CD14-positive monocyte (primary cell): ENCODE measurements at regions not wholly inside any gene's neighbourhood (a gene's known extent, or its start where the extent isn't known, plus 50 kb on each side); places are given as distances from the start of the nearest gene placed in this dataset.

Experiments
- DNase-seq, 3 donors: peaks; one replicate each; pipeline ENCODE4 v3.0.0-alpha.2; 2011 to 2022
- H2AFZ ChIP-seq: 2 replicates; pipeline ENCODE4 v1.6.0; 2012; ENCODE audit warnings: mild to moderate bottlenecking, low read depth, low read length, inconsistent platforms; ENCODE audit not compliant: insufficient read depth, poor library complexity, severe bottlenecking
- H3K27ac ChIP-seq, 2 donors: 1 replicate in 1 of 2; 2 replicates in 1 of 2; pipeline ENCODE4 v1.5.1; 2012 to 2013; ENCODE audit warnings: low read length in 2 of 2, control low read depth in 1 of 2, inconsistent platforms in 1 of 2, low read depth in 1 of 2, mild to moderate bottlenecking in 1 of 2
- H3K27me3 ChIP-seq, 2 donors: one replicate each; pipeline versions ENCODE4 v1.6.0 to v1.6.1; 2011 to 2013; ENCODE audit warnings: low read length in 2 of 2; ENCODE audit not compliant: control insufficient read depth in 2 of 2, insufficient read depth in 2 of 2
- H3K36me3 ChIP-seq, 2 donors: replicated peaks in 1 of 2; 1 replicate in 1 of 2; 2 replicates in 1 of 2; pipeline versions ENCODE4 v1.5.1 to v1.6.1; 2012 to 2013; ENCODE audit warnings: low read length in 2 of 2, control low read depth in 1 of 2, inconsistent platforms in 1 of 2, mild to moderate bottlenecking in 1 of 2; ENCODE audit not compliant: insufficient read depth in 2 of 2, control insufficient read depth in 1 of 2
- H3K4me1 ChIP-seq, 2 donors: 1 replicate in 1 of 2; 2 replicates in 1 of 2; pipeline versions ENCODE4 v1.5.1 to v1.6.1; 2012 to 2013; ENCODE audit warnings: low read length in 2 of 2, control low read depth in 1 of 2, inconsistent platforms in 1 of 2, mild to moderate bottlenecking in 1 of 2, moderate library complexity in 1 of 2; ENCODE audit not compliant: insufficient read depth in 2 of 2, control insufficient read depth in 1 of 2
- H3K4me2 ChIP-seq: replicated peaks from 2 replicates; pipeline ENCODE3; 2012; ENCODE audit warnings: low read length, moderate library complexity, mild to moderate bottlenecking; ENCODE audit not compliant: poor library complexity, severe bottlenecking; ENCODE audit errors: extremely low read depth
- H3K4me3 ChIP-seq, 3 experiments: fragments of 200-600 bp in 1 of 3; sonication (generic) in 1 of 3; replicated peaks in 1 of 3; 1 replicate in 2 of 3; 2 replicates in 1 of 3; pipeline ENCODE4 v1.5.1; 2011 to 2013; ENCODE audit warnings: low read length in 3 of 3, mild to moderate bottlenecking in 3 of 3, control low read depth in 2 of 3, low read depth in 2 of 3, inconsistent platforms in 1 of 3, moderate library complexity in 1 of 3
- H3K79me2 ChIP-seq: 2 replicates; pipeline ENCODE4 v1.6.0; 2012; ENCODE audit warnings: mild to moderate bottlenecking, control low read depth, inconsistent platforms, low read length, moderate library complexity; ENCODE audit not compliant: insufficient read depth
- H3K9ac ChIP-seq: 2 replicates; pipeline ENCODE4 v1.6.0; 2017; ENCODE audit warnings: low read length, mild to moderate bottlenecking; ENCODE audit not compliant: insufficient read depth, poor library complexity, severe bottlenecking
- H3K9me3 ChIP-seq, 2 donors: replicated peaks in 1 of 2; 1 replicate in 1 of 2; 2 replicates in 1 of 2; pipeline versions ENCODE4 v1.5.1 to v1.6.1; 2012 to 2013; ENCODE audit warnings: low read length in 2 of 2, control low read depth in 1 of 2; ENCODE audit not compliant: control insufficient read depth in 1 of 2, insufficient read depth in 1 of 2
- H4K20me1 ChIP-seq: 2 replicates; pipeline ENCODE4 v1.6.0; 2012; ENCODE audit warnings: mild to moderate bottlenecking, low read length, control low read depth, moderate library complexity; ENCODE audit not compliant: insufficient read depth
- H3K27ac Mint-ChIP-seq, 7 donors: one replicate each; pipeline ENCODE4 v1.8.0; 2020; ENCODE audit warnings: mild to moderate bottlenecking in 7 of 7, mixed read lengths in 7 of 7, moderate library complexity in 6 of 7, inconsistent platforms in 2 of 7
- H3K27me3 Mint-ChIP-seq, 3 donors: one replicate each; pipeline ENCODE4 v1.8.0; 2021 to 2022; ENCODE audit warnings: low read depth in 3 of 3, mild to moderate bottlenecking in 3 of 3, mixed read lengths in 3 of 3, moderate library complexity in 3 of 3, inconsistent platforms in 1 of 3
- H3K36me3 Mint-ChIP-seq, 2 donors: one replicate each; pipeline ENCODE4 v1.8.0; 2020; ENCODE audit warnings: mixed read lengths in 2 of 2, inconsistent platforms in 1 of 2, mild to moderate bottlenecking in 1 of 2
- H3K4me1 Mint-ChIP-seq: one replicate; pipeline ENCODE4 v1.8.0; 2020; ENCODE audit warnings: mild to moderate bottlenecking, mixed read lengths
- H3K4me3 Mint-ChIP-seq, 2 donors: one replicate each; pipeline ENCODE4 v1.8.0; 2020; ENCODE audit warnings: mild to moderate bottlenecking in 2 of 2, mixed read lengths in 2 of 2, moderate library complexity in 1 of 2
- H3K9me3 Mint-ChIP-seq, 7 donors: one replicate each; pipeline ENCODE4 v1.8.0; 2020 to 2022; ENCODE audit warnings: mixed read lengths in 7 of 7, mild to moderate bottlenecking in 6 of 7, moderate library complexity in 6 of 7, inconsistent platforms in 2 of 7
- WGBS: methylation state at CpG from one replicate; pipeline ENCODE4 v1.1.5; 2013; ENCODE audit warnings: missing lambda C conversion rate; ENCODE audit not compliant: insufficient coverage; 5-methylcytosine and 5-hydroxymethylcytosine counted together
- intact Hi-C, 2 donors: fragments of 100-400 bp; cut with micrococcal nuclease; formaldehyde crosslinking; loops; one replicate each; pipeline versions ENCODE4 v1.15.0 to v1.15.1; 2023
- TF ChIP-seq, protein P1 (sequence below): fragments of 200-600 bp; IDR thresholded peaks from one replicate; pipeline ENCODE4 v1.8.0; 2022; ENCODE audit warnings: antibody characterized with exemption, mild to moderate bottlenecking

DNA sequence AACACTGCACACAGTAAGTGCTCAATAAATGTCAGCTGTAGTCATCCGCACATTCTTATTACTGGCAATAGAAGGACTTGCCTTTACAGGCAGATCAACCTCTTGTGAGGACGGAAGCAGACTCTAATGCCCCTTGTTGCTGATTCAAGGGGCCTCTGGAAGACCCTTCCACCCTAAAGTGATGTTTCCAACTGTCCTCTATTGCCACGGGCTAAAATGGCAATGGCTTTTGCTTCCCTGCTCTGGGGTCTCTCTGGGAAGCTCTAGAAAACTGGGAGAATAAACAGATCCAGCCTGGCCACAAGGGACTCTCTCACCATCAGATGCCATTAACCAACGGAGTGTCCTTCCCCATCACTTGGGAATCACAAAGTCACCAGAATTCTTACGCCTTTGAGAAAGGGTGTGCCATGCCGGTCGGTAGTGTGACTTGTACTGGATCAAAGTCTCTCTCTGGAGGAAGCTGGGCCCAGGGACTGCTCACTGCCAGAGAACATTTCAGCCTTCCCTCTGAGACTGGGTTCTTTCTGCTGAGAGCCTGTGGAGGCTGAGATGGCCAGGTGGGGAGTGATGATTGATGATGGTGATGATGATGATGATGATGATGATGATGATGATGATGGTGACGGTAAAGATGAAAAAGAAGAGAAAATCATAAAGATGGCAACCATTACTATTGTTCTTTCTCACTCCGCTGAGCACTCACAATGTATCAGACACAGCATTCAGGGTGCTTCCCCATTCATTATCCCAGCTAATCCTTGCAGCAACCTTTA is 146.8 kb downstream of the CYLD start:
- no peak for DNase-seq
- no peak overlapping the region for H2AFZ ChIP-seq
- H3K27me3 Mint-ChIP-seq, result peaks cover 8 to 17% (median 14%) of the 10 kb centered on the region in 3 donors
- no peak overlapping the region for H3K27ac Mint-ChIP-seq
- peaks cover 16% of the 10 kb centered on the region for H3K4me1 Mint-ChIP-seq
- no peaks in the 10 kb centered on the region for H4K20me1 ChIP-seq
- no peaks in the 10 kb centered on the region for H3K36me3 Mint-ChIP-seq
- H3K4me3 ChIP-seq, result no peak overlapping the region
- no peaks in the 10 kb centered on the region for H3K79me2 ChIP-seq
- TF ChIP-seq, protein P1, sequence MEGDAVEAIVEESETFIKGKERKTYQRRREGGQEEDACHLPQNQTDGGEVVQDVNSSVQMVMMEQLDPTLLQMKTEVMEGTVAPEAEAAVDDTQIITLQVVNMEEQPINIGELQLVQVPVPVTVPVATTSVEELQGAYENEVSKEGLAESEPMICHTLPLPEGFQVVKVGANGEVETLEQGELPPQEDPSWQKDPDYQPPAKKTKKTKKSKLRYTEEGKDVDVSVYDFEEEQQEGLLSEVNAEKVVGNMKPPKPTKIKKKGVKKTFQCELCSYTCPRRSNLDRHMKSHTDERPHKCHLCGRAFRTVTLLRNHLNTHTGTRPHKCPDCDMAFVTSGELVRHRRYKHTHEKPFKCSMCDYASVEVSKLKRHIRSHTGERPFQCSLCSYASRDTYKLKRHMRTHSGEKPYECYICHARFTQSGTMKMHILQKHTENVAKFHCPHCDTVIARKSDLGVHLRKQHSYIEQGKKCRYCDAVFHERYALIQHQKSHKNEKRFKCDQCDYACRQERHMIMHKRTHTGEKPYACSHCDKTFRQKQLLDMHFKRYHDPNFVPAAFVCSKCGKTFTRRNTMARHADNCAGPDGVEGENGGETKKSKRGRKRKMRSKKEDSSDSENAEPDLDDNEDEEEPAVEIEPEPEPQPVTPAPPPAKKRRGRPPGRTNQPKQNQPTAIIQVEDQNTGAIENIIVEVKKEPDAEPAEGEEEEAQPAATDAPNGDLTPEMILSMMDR, result no peak
- H3K9me3 ChIP-seq, result peaks cover 0 to under 1% of the 10 kb centered on the region in 2 donors
- no peak overlapping the region for H3K27ac ChIP-seq
- peaks cover 0 to 4% (median 0%) of the 10 kb centered on the region in 7 donors for H3K9me3 Mint-ChIP-seq
- H3K27me3 ChIP-seq, result no peaks in the 10 kb centered on the region
- intact Hi-C loops, result no loop called here
- no peak overlapping the region for H3K9ac ChIP-seq
- WGBS, result 95% methylated on average over 7 of the region's 9 CpGs
- no peak overlapping the region for H3K4me3 Mint-ChIP-seq
- no peak overlapping the region for H3K4me2 ChIP-seq
- H3K4me1 ChIP-seq, result peaks cover 5 to 6% of the 10 kb centered on the region in 2 donors
- no peaks in the 10 kb centered on the region for H3K36me3 ChIP-seq

DNA sequence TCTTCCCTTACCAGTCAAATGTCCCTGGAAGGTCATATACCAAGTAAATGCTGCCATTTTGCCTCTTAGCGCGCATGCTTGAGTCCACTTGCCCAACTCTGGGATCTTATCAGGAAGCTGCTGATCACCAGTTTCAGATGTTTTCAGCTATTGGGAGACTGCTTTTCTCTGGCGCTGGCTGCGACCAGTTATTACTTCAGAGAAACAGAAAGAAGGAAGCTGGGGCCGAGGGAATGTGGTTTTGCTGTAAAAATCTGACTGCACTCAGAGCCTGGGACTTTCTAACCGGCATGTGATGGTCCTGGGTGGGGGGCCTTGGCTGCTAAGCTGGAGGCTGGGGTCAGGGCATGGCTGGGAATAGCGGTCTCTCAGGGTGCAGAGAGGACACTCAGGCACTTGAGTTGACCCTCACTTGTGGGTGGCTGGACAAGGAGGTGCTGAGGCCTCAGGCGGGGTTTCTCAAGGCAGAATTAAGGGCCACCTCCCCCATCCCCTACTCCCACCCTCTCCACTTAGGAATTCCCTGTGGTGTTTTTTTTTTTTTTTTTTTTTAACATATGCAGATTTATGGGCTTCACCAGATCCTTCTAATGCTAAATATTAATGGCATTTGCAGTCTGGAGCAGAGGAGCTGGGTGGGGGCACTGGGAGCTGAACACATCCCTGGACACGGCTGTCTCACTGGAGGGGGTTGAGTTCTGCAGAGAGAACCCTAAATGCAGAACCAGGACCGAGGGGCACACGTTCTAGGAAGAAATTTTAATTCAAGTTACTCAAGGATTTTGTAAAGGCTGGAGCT is 145.8 kb downstream of the CYLD start:
- H3K4me1 Mint-ChIP-seq, result peaks cover 13% of the 10 kb centered on the region
- H3K27me3 Mint-ChIP-seq, result peaks cover 6 to 14% (median 11%) of the 10 kb centered on the region in 3 donors
- H3K36me3 ChIP-seq, result no peaks in the 10 kb centered on the region
- DNase-seq, result no peak
- no peak overlapping the region for H3K9ac ChIP-seq
- no peak overlapping the region for H3K4me2 ChIP-seq
- no peak overlapping the region for H3K4me3 Mint-ChIP-seq
- peaks cover 0 to 4% of the 10 kb centered on the region in 2 donors for H3K9me3 ChIP-seq
- H3K27ac Mint-ChIP-seq, result peak overlapping the region in 2 of 7 donors; percentile 32 to 48
- no peak overlapping the region for H3K27ac ChIP-seq
- peaks cover 0 to 5% of the 10 kb centered on the region in 2 donors for H3K4me1 ChIP-seq
- H3K9me3 Mint-ChIP-seq, result peaks cover 0 to 5% (median under 1%) of the 10 kb centered on the region in 7 donors
- WGBS, result 48% methylated on average over 7 of the region's 11 CpGs
- H4K20me1 ChIP-seq, result no peaks in the 10 kb centered on the region
- TF ChIP-seq, protein P1, result no peak
- H3K36me3 Mint-ChIP-seq, result no peaks in the 10 kb centered on the region
- H3K79me2 ChIP-seq, result no peaks in the 10 kb centered on the region
- H3K27me3 ChIP-seq, result no peaks in the 10 kb centered on the region
- no peak overlapping the region for H2AFZ ChIP-seq
- intact Hi-C loops, result no loop called here
- H3K4me3 ChIP-seq, result no peak overlapping the region
